Mammary epithelial cell (primary cell): ENCODE measurements at regions not wholly inside any gene's neighbourhood (a gene's known extent, or its start where the extent isn't known, plus 50 kb on each side); places are given as distances from the start of the nearest gene placed in this dataset.

ENCODE experiments used
- CTCF ChIP-seq, 2 donors: IDR thresholded peaks in 1 of 2; conservative IDR thresholded peaks in 1 of 2; 2 replicates each; pipeline ENCODE4 v1.5.1; 2011 to 2012; ENCODE audit warnings: inconsistent platforms in 2 of 2, low read length in 2 of 2, mild to moderate bottlenecking in 2 of 2, control low read depth in 1 of 2, low read depth in 1 of 2; ENCODE audit not compliant: insufficient read depth in 1 of 2; ENCODE audit errors: extremely low read depth in 1 of 2
- EZH2 ChIP-seq: IDR thresholded peaks from 2 replicates; pipeline ENCODE4 v1.6.1; 2012; ENCODE audit warnings: low read length, inconsistent platforms, borderline replicate concordance

GRCh38 chr16:7044331-7044730, 288.3 kb upstream of the RBFOX1 start:
- TF ChIP-seq CTCF (conservative IDR thresholded peaks at IDR 0.05 in 1 of 2, IDR thresholded peaks at IDR 0.05 in 1 of 2; ENCODE audit: extremely low read depth in 1 of 2, insufficient read depth in 1 of 2, low read depth in 1 of 2, low read length in 2 of 2) (no peak), EZH2 (no peak)
